CD4-positive, alpha-beta T cell treated with Interleukin-6 at 100 ng/mL for 8 hours (primary cell): ENCODE measurements at regions not wholly inside any gene's neighbourhood (a gene's known extent, or its start where the extent isn't known, plus 50 kb on each side); places are given as distances from the start of the nearest gene placed in this dataset.

Experiments used
- DNase-seq: peaks from one replicate; pipeline ENCODE4 v3.0.0-alpha.2; 2020; ENCODE audit warnings: mixed read lengths, low spot score

- DNase-seq: peak; percentile 23
Measured at GRCh38 chr1:212225416-212225815, 59.8 kb upstream of the PPP2R5A start.

DNA sequence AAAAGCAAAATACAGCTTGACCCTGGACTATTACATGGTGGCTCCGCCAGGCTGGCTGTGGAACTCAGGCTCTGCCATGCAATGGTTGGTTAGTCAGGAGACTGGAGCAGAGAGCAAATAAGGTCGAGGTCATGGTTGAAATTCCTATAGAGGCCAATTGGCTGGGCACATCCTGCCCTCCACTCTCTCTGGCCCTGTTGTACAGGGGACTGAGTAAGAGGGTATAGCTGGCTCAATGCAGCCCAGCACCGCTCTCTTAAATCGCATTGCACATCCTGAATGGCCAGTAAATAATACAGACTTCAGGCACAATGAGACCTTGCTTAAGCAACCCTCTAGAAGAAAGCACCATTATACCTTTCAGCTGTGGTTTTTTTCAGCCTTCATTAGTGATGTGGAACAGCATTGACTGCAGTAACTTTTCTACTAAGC lies 59.3 kb upstream of the PPP2R5A start:
- DNase-seq: no peak

- no peak for DNase-seq
Measured at GRCh38 chr1:212226467-212226866, 58.7 kb upstream of the PPP2R5A start.

DNA sequence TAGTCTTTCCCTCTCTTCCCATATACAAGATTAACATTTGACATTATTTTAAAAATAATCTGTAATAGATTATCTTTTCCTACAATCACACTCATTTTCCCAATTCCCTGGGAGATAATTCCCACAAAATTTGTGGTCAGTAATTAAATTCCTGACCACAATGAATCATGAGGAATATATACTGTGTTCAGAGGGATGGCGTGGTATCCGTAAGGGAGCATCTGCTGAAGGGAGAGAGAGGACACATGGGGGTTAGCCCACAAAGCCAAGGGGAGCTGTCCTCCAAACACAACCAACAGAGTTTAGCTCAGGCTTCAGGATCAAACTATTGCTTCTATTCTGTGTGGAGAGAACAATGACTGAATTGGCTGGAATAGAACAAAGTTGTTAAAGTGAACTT lies 57.1 kb upstream of the PPP2R5A start:
- no peak for DNase-seq

- no peak for DNase-seq
Measured at GRCh38 chr1:212228591-212229119, 56.6 kb upstream of the PPP2R5A start.

DNA sequence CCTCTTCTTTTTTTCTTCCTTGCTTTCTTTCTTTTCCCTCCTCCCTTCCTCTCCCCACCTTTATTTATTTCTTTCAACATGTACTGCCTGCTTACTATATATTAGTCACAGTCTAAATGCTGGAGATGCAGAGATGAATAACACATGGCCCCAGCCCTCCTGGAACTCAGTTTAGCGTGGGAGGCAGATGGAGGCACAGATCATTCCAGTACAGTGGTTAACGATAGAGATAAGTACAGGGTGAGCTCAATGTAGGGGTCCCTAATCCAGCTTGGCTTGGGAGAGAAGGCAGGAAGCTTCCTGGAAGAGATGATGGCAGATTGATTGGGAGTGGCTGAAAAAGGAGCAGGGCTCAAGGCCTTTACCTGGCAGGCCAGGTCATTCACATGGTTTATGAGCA lies 55.6 kb upstream of the PPP2R5A start:
- DNase-seq: no peak

- no peak for DNase-seq
Measured at GRCh38 chr1:212230329-212230728, 54.9 kb upstream of the PPP2R5A start.

- DNase-seq: no peak
Measured at GRCh38 chr1:212231372-212231771, 53.8 kb upstream of the PPP2R5A start.

- DNase-seq: no peak
Measured at GRCh38 chr1:212232090-212232489, 53.1 kb upstream of the PPP2R5A start.

DNA sequence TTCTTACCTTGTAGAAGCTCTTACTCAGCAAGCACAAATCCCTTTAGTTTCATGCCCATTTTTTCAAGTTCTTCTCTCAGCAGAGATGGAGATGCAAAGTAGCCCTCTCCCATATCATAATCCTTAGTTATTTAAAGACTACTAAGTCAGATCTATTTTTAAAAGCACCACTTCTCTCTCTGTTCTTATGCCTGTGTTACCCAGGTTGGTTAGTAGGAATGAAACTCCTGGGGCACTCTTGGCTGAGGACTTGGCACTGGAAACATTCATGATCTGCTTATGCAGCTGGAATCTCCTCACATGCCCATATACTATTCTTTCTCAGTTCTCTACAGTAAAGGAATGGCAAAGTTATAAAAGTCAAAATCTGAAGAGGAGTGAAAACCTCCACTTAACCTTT lies 51.9 kb upstream of the PPP2R5A start:
- no peak for DNase-seq

DNA sequence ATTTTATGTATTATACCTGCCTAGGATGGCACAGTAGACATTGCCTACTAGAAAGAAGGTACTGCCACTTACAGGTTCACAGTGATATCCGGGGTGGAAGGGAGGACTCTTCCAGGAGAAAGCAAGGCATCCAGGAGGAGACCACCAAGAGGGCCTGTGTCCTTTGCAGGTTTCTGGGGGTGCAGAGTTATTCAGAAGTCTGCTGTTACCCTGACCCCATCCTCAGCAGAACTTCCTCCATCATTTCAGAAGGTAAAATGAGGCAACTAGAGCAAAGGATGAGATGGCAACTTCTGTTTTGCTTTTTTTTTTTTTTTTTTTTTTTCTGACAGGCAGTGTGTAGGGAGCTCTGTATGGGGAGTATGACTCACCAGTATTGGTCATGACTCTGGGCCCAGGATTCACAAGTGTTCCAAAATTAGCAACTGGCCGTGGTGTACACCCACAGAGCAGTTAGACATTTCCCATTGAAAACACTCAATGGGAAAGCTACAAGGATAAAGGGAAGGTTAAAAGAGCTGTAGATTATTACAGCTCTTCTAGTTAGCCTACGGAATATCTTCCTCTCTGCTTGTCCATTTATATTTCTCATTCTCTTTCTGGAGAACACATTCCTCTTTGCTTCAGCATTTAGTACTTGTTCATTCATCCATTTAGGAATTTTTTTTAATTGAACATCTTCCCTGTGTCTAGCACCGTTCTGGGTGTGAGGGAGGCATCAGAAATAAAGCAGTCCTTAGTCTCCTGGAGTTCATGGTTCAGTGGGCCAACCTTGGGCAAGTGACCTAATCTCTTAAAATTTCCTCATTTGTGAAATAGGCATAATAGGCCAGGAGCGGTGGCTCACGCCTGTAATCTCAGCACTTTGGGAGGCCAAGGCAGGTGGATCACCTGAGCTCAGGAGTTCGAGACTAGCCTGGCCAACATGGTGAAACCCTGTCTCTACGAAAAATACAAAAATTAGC lies 50.5 kb upstream of the PPP2R5A start:
- DNase-seq: no peak
